CD14-positive monocyte (primary cell): ENCODE measurements at regions not wholly inside any gene's neighbourhood (a gene's known extent, or its start where the extent isn't known, plus 50 kb on each side); places are given as distances from the start of the nearest gene placed in this dataset.

Experiments used
- DNase-seq, 3 donors: peaks; one replicate each; pipeline ENCODE4 v3.0.0-alpha.2; 2011 to 2022
- H2AFZ ChIP-seq: 2 replicates; pipeline ENCODE4 v1.6.0; 2012; ENCODE audit warnings: mild to moderate bottlenecking, low read depth, low read length, inconsistent platforms; ENCODE audit not compliant: insufficient read depth, poor library complexity, severe bottlenecking
- H3K27ac ChIP-seq, 2 donors: 1 replicate in 1 of 2; 2 replicates in 1 of 2; pipeline ENCODE4 v1.5.1; 2012 to 2013; ENCODE audit warnings: low read length in 2 of 2, control low read depth in 1 of 2, inconsistent platforms in 1 of 2, low read depth in 1 of 2, mild to moderate bottlenecking in 1 of 2
- H3K27me3 ChIP-seq, 2 donors: one replicate each; pipeline versions ENCODE4 v1.6.0 to v1.6.1; 2011 to 2013; ENCODE audit warnings: low read length in 2 of 2; ENCODE audit not compliant: control insufficient read depth in 2 of 2, insufficient read depth in 2 of 2
- H3K36me3 ChIP-seq, 2 donors: replicated peaks in 1 of 2; 1 replicate in 1 of 2; 2 replicates in 1 of 2; pipeline versions ENCODE4 v1.5.1 to v1.6.1; 2012 to 2013; ENCODE audit warnings: low read length in 2 of 2, control low read depth in 1 of 2, inconsistent platforms in 1 of 2, mild to moderate bottlenecking in 1 of 2; ENCODE audit not compliant: insufficient read depth in 2 of 2, control insufficient read depth in 1 of 2
- H3K4me1 ChIP-seq, 2 donors: 1 replicate in 1 of 2; 2 replicates in 1 of 2; pipeline versions ENCODE4 v1.5.1 to v1.6.1; 2012 to 2013; ENCODE audit warnings: low read length in 2 of 2, control low read depth in 1 of 2, inconsistent platforms in 1 of 2, mild to moderate bottlenecking in 1 of 2, moderate library complexity in 1 of 2; ENCODE audit not compliant: insufficient read depth in 2 of 2, control insufficient read depth in 1 of 2
- H3K4me2 ChIP-seq: replicated peaks from 2 replicates; pipeline ENCODE3; 2012; ENCODE audit warnings: low read length, moderate library complexity, mild to moderate bottlenecking; ENCODE audit not compliant: poor library complexity, severe bottlenecking; ENCODE audit errors: extremely low read depth
- H3K4me3 ChIP-seq, 3 experiments: fragments of 200-600 bp in 1 of 3; sonication (generic) in 1 of 3; replicated peaks in 1 of 3; 1 replicate in 2 of 3; 2 replicates in 1 of 3; pipeline ENCODE4 v1.5.1; 2011 to 2013; ENCODE audit warnings: low read length in 3 of 3, mild to moderate bottlenecking in 3 of 3, control low read depth in 2 of 3, low read depth in 2 of 3, inconsistent platforms in 1 of 3, moderate library complexity in 1 of 3
- H3K79me2 ChIP-seq: 2 replicates; pipeline ENCODE4 v1.6.0; 2012; ENCODE audit warnings: mild to moderate bottlenecking, control low read depth, inconsistent platforms, low read length, moderate library complexity; ENCODE audit not compliant: insufficient read depth
- H3K9ac ChIP-seq: 2 replicates; pipeline ENCODE4 v1.6.0; 2017; ENCODE audit warnings: low read length, mild to moderate bottlenecking; ENCODE audit not compliant: insufficient read depth, poor library complexity, severe bottlenecking
- H3K9me3 ChIP-seq, 2 donors: replicated peaks in 1 of 2; 1 replicate in 1 of 2; 2 replicates in 1 of 2; pipeline versions ENCODE4 v1.5.1 to v1.6.1; 2012 to 2013; ENCODE audit warnings: low read length in 2 of 2, control low read depth in 1 of 2; ENCODE audit not compliant: control insufficient read depth in 1 of 2, insufficient read depth in 1 of 2
- H4K20me1 ChIP-seq: 2 replicates; pipeline ENCODE4 v1.6.0; 2012; ENCODE audit warnings: mild to moderate bottlenecking, low read length, control low read depth, moderate library complexity; ENCODE audit not compliant: insufficient read depth
- H3K27ac Mint-ChIP-seq, 7 donors: one replicate each; pipeline ENCODE4 v1.8.0; 2020; ENCODE audit warnings: mild to moderate bottlenecking in 7 of 7, mixed read lengths in 7 of 7, moderate library complexity in 6 of 7, inconsistent platforms in 2 of 7
- H3K27me3 Mint-ChIP-seq, 3 donors: one replicate each; pipeline ENCODE4 v1.8.0; 2021 to 2022; ENCODE audit warnings: low read depth in 3 of 3, mild to moderate bottlenecking in 3 of 3, mixed read lengths in 3 of 3, moderate library complexity in 3 of 3, inconsistent platforms in 1 of 3
- H3K36me3 Mint-ChIP-seq, 2 donors: one replicate each; pipeline ENCODE4 v1.8.0; 2020; ENCODE audit warnings: mixed read lengths in 2 of 2, inconsistent platforms in 1 of 2, mild to moderate bottlenecking in 1 of 2
- H3K4me1 Mint-ChIP-seq: one replicate; pipeline ENCODE4 v1.8.0; 2020; ENCODE audit warnings: mild to moderate bottlenecking, mixed read lengths
- H3K4me3 Mint-ChIP-seq, 2 donors: one replicate each; pipeline ENCODE4 v1.8.0; 2020; ENCODE audit warnings: mild to moderate bottlenecking in 2 of 2, mixed read lengths in 2 of 2, moderate library complexity in 1 of 2
- H3K9me3 Mint-ChIP-seq, 7 donors: one replicate each; pipeline ENCODE4 v1.8.0; 2020 to 2022; ENCODE audit warnings: mixed read lengths in 7 of 7, mild to moderate bottlenecking in 6 of 7, moderate library complexity in 6 of 7, inconsistent platforms in 2 of 7
- WGBS: methylation state at CpG from one replicate; pipeline ENCODE4 v1.1.5; 2013; ENCODE audit warnings: missing lambda C conversion rate; ENCODE audit not compliant: insufficient coverage; 5-methylcytosine and 5-hydroxymethylcytosine counted together
- intact Hi-C, 2 donors: fragments of 100-400 bp; cut with micrococcal nuclease; formaldehyde crosslinking; loops; one replicate each; pipeline versions ENCODE4 v1.15.0 to v1.15.1; 2023
- TF ChIP-seq, protein P1 (sequence below): fragments of 200-600 bp; IDR thresholded peaks from one replicate; pipeline ENCODE4 v1.8.0; 2022; ENCODE audit warnings: antibody characterized with exemption, mild to moderate bottlenecking

DNA sequence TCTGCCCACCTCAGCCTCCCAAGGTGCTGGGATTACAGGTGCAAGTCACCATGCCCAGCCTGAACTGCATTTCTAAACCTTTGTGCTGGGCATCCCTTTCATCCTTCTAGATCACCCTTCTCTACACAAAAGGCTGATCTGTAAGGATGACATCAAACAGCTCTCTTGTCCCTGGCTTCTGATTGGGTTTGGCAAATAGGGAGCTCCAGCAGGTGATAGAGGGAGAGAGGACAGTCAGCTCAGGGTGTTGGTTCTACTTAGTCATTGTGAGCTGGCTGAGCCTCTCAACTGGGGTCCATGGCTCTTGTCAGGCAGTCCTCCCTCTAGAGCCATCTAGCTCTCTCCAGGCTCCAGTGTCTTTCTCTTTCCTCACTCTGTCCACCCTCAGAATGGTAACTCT is 237.6 kb upstream of the JARID2 start:
- H4K20me1 ChIP-seq: no peaks in the 10 kb centered on the region
- Mint-ChIP-seq H3K4me3 (no peak overlapping the region), H3K9me3 (peaks cover 0 to 2% (median 0%) of the 10 kb centered on the region in 7 donors), H3K4me1 (peaks cover 12% of the 10 kb centered on the region), H3K27me3 (peaks cover 0 to 2% (median 0%) of the 10 kb centered on the region in 3 donors), H3K36me3 (no peaks in the 10 kb centered on the region), H3K27ac (no peak overlapping the region)
- no peaks in the 10 kb centered on the region for H3K27me3 ChIP-seq
- peaks cover 9 to 12% of the 10 kb centered on the region in 2 donors for H3K4me1 ChIP-seq
- DNase-seq: no peak
- H3K9ac ChIP-seq: no peak overlapping the region
- no peaks in the 10 kb centered on the region for H3K36me3 ChIP-seq
- TF ChIP-seq, protein P1, sequence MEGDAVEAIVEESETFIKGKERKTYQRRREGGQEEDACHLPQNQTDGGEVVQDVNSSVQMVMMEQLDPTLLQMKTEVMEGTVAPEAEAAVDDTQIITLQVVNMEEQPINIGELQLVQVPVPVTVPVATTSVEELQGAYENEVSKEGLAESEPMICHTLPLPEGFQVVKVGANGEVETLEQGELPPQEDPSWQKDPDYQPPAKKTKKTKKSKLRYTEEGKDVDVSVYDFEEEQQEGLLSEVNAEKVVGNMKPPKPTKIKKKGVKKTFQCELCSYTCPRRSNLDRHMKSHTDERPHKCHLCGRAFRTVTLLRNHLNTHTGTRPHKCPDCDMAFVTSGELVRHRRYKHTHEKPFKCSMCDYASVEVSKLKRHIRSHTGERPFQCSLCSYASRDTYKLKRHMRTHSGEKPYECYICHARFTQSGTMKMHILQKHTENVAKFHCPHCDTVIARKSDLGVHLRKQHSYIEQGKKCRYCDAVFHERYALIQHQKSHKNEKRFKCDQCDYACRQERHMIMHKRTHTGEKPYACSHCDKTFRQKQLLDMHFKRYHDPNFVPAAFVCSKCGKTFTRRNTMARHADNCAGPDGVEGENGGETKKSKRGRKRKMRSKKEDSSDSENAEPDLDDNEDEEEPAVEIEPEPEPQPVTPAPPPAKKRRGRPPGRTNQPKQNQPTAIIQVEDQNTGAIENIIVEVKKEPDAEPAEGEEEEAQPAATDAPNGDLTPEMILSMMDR: no peak
- no peak overlapping the region for H3K4me3 ChIP-seq
- intact Hi-C loops: no loop called here
- no peak overlapping the region for H3K27ac ChIP-seq
- no peaks in the 10 kb centered on the region for H3K79me2 ChIP-seq
- H3K4me2 ChIP-seq: no peak overlapping the region
- H2AFZ ChIP-seq: no peak overlapping the region
- H3K9me3 ChIP-seq: no peaks in the 10 kb centered on the region

DNA sequence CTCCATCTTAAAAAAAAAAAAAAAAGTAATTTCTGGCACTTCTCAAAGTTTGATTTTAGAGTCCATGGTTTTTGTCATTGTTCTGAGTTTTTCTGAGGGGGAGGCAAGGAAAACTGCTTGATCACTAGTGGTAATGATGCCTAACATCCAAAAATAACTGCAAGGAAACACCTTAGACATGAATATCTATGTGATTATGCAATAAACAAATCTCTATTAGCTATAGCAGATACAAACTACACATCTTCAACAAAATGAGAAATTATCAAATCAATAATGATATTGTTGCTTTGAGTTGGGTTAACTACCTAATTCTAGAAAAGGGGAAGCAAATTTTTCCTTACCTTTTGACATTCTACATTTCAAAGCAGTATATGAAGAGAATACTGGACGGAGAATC is 230.9 kb upstream of the JARID2 start:
- H4K20me1 ChIP-seq: no peaks in the 10 kb centered on the region
- Mint-ChIP-seq H3K27me3 (no peaks in the 10 kb centered on the region), H3K36me3 (no peaks in the 10 kb centered on the region), H3K27ac (no peak overlapping the region), H3K4me3 (no peak overlapping the region), H3K9me3 (peaks cover 0 to 2% (median 0%) of the 10 kb centered on the region in 7 donors), H3K4me1 (peaks cover 37% of the 10 kb centered on the region)
- H3K36me3 ChIP-seq: no peaks in the 10 kb centered on the region
- H3K9me3 ChIP-seq: no peaks in the 10 kb centered on the region
- no peaks in the 10 kb centered on the region for H3K27me3 ChIP-seq
- H3K4me3 ChIP-seq: no peak overlapping the region
- no CpG with 5 or more reads among the region's 1 CpG for WGBS
- DNase-seq: no peak
- H3K4me2 ChIP-seq: no peak overlapping the region
- no peak overlapping the region for H3K9ac ChIP-seq
- no peaks in the 10 kb centered on the region for H3K79me2 ChIP-seq
- peaks cover 31 to 35% of the 10 kb centered on the region in 2 donors for H3K4me1 ChIP-seq
- TF ChIP-seq, protein P1: no peak
- no peak overlapping the region for H2AFZ ChIP-seq
- intact Hi-C loops: no loop called here
- H3K27ac ChIP-seq: no peak overlapping the region
